ENCODE measurements at regions not wholly inside any gene's neighbourhood (a gene's known extent, or its start where the extent isn't known, plus 50 kb on each side); places are given as distances from the start of the nearest gene placed in this dataset.

DNA sequence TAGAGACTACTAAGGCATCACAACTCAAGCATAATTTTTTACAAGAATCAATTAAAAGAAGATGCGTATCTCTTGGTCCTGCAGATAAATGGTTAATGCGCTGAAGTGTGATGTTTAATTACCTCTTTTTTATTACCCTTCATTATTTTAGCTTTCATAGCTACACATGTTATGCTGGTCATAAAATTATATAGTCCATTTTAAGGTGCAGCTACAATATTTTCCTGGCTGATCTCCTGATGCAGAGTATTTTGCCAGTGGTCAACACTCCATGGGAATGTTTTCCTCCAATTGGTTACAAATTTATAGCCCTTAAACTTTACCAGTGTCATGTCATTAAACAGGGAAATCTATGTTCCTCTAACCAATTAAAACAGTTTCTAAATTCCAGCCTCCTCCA lies 1617.2 kb downstream of the PCDH7 start:
- H3K27me3 Mint-ChIP-seq (ENCODE audit: low read depth): no peaks in the 10 kb centered on the region
- no peaks in the 10 kb centered on the region for H3K4me1 Mint-ChIP-seq

DNA sequence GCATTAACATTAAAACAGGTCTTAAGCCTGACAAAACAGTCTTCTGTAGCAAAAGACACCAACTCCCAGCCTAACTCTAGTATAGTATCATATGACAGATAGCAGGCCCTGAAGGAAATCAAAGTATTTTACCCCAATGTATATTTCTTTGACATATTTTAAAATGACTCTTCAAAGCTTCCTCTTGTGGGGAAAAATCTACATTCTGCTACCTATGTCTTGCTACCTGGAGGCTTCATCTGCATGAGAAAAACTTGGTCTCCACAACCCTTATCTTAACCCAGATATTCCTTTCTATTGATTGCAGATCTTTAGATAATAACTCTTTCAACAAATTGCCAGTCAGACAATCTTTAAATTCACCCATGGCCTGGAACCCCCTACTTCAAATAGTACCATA lies 1620.4 kb downstream of the PCDH7 start:
- Mint-ChIP-seq H3K9me3 (no peaks in the 10 kb centered on the region), H3K27ac (no peak overlapping the region), H3K4me1 (no peaks in the 10 kb centered on the region), H3K4me3 (no peak overlapping the region), H3K36me3 (ENCODE audit: low read depth) (no peaks in the 10 kb centered on the region), H3K27me3 (ENCODE audit: low read depth) (no peaks in the 10 kb centered on the region)
- TF ChIP-seq, protein P1, sequence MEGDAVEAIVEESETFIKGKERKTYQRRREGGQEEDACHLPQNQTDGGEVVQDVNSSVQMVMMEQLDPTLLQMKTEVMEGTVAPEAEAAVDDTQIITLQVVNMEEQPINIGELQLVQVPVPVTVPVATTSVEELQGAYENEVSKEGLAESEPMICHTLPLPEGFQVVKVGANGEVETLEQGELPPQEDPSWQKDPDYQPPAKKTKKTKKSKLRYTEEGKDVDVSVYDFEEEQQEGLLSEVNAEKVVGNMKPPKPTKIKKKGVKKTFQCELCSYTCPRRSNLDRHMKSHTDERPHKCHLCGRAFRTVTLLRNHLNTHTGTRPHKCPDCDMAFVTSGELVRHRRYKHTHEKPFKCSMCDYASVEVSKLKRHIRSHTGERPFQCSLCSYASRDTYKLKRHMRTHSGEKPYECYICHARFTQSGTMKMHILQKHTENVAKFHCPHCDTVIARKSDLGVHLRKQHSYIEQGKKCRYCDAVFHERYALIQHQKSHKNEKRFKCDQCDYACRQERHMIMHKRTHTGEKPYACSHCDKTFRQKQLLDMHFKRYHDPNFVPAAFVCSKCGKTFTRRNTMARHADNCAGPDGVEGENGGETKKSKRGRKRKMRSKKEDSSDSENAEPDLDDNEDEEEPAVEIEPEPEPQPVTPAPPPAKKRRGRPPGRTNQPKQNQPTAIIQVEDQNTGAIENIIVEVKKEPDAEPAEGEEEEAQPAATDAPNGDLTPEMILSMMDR (IDR thresholded peaks at IDR 0.05; ENCODE audit: unreplicated experiment in 3 of 3): no peak

More for the DNA sequence above, 1617.2 kb downstream of the PCDH7 start:
- Mint-ChIP-seq H3K27ac (no peak overlapping the region), H3K9me3 (no peaks in the 10 kb centered on the region), H3K4me3 (no peak overlapping the region), H3K36me3 (ENCODE audit: low read depth) (no peaks in the 10 kb centered on the region)
- TF ChIP-seq, protein P1 (IDR thresholded peaks at IDR 0.05; ENCODE audit: unreplicated experiment in 3 of 3): no peak

- Mint-ChIP-seq H3K9me3 (no peaks in the 10 kb centered on the region), H3K4me1 (no peaks in the 10 kb centered on the region), H3K27me3 (ENCODE audit: low read depth) (no peaks in the 10 kb centered on the region), H3K27ac (no peak overlapping the region), H3K4me3 (no peak overlapping the region), H3K36me3 (ENCODE audit: low read depth) (no peaks in the 10 kb centered on the region)
- TF ChIP-seq, protein P1 (IDR thresholded peaks at IDR 0.05; ENCODE audit: unreplicated experiment in 3 of 3): no peak
Measured at GRCh38 chr4:32341342-32341741, 1621.2 kb downstream of the PCDH7 start.

DNA sequence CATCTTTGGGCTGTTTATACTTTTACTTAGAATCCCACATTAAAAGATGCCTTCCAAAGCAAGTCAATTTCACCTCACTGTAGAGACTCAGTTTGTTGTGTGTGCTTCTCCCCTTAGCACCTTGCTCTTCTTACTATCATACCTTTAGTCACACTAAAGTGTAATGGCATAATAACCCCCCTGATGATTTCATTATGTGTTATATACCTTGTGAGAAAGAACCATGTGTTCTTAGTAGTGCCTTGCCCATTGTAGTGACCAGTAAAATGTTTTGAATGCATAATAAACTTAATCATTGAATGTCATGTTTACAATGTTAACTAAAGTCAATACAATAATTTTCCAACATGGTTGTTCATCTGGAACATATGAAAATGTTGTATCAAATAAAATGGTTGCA lies 1621.9 kb downstream of the PCDH7 start:
- H3K27me3 Mint-ChIP-seq (ENCODE audit: low read depth): no peaks in the 10 kb centered on the region

DNA sequence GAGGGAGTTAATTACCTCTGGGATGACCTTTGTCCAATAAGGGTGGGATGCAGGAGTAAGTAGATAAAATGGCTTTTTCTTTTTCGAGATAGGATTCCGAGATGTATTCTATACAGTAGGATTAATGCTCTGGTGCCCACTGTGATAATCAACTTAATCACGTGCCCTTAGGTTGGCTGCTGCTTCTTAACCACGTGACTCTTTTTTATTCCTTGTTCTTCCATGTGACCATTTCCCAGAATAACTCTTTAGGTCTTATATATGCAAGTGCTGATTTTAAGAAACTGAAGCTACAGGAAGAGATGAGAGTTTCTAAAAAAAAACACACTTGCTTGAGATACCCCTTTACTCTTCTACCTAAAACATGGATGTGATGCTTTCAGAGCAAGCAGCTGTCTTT lies 1628.9 kb downstream of the PCDH7 start:
- H3K36me3 Mint-ChIP-seq (ENCODE audit: low read depth): no peaks in the 10 kb centered on the region

More for the DNA sequence above, 1621.9 kb downstream of the PCDH7 start:
- Mint-ChIP-seq H3K4me1 (no peaks in the 10 kb centered on the region), H3K4me3 (no peak overlapping the region), H3K27ac (no peak overlapping the region), H3K36me3 (ENCODE audit: low read depth) (no peaks in the 10 kb centered on the region), H3K9me3 (no peaks in the 10 kb centered on the region)
- TF ChIP-seq, protein P1 (IDR thresholded peaks at IDR 0.05; ENCODE audit: unreplicated experiment in 3 of 3): no peak

GRCh38 chr4:32374206-32374605 lies 1654.0 kb downstream of the PCDH7 start:
- TF ChIP-seq, protein P1 (IDR thresholded peaks at IDR 0.05; ENCODE audit: unreplicated experiment in 3 of 3): no peak
- H3K9me3 Mint-ChIP-seq: peaks cover 4% of the 10 kb centered on the region
- H3K27me3 Mint-ChIP-seq (ENCODE audit: low read depth): no peaks in the 10 kb centered on the region
- no peaks in the 10 kb centered on the region for H3K36me3 Mint-ChIP-seq (ENCODE audit: low read depth)
- no peak overlapping the region for H3K4me3 Mint-ChIP-seq
- H3K4me1 Mint-ChIP-seq: no peaks in the 10 kb centered on the region
- H3K27ac Mint-ChIP-seq: peak overlapping the region in 1 of 3 experiments; percentile 4

More for the DNA sequence above, 1628.9 kb downstream of the PCDH7 start:
- H3K4me3 Mint-ChIP-seq: no peak overlapping the region
- H3K9me3 Mint-ChIP-seq: no peaks in the 10 kb centered on the region
- H3K27ac Mint-ChIP-seq: no peak overlapping the region
- H3K27me3 Mint-ChIP-seq (ENCODE audit: low read depth): no peaks in the 10 kb centered on the region
- TF ChIP-seq, protein P1 (IDR thresholded peaks at IDR 0.05; ENCODE audit: unreplicated experiment in 3 of 3): no peak
- no peaks in the 10 kb centered on the region for H3K4me1 Mint-ChIP-seq

All from nephron (organoid).